ENCODE measurements at regions not wholly inside any gene's neighbourhood (a gene's known extent, or its start where the extent isn't known, plus 50 kb on each side); places are given as distances from the start of the nearest gene placed in this dataset.

DNA sequence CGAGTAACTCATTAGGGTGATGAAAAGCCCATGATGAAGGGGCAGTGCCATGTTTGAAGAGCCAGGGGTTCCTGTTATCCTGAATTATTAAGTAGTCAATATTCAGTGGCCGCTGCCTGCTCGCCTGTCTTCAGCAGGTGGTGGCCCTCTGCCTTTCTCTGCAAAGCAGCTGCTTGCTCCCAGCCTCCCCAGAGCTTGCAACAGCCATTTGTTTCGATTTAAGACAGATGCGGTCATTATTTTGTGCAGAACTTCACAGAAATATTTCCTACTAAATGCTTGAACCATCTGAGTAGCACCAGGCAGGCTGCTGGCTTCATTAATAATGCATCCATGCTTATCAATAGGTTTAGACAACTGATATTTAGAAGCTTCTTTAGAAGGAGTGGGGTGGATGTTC is 104.3 kb upstream of the TTC29 start:
- no peak overlapping the region for H3K4me3 Mint-ChIP-seq
- peaks cover 5% of the 10 kb centered on the region for H3K36me3 Mint-ChIP-seq (ENCODE audit: low read depth)
- H3K27me3 Mint-ChIP-seq (ENCODE audit: low read depth), result no peaks in the 10 kb centered on the region
- H3K27ac Mint-ChIP-seq (ENCODE audit: unreplicated experiment), result no peak overlapping the region
- TF ChIP-seq, protein P1, sequence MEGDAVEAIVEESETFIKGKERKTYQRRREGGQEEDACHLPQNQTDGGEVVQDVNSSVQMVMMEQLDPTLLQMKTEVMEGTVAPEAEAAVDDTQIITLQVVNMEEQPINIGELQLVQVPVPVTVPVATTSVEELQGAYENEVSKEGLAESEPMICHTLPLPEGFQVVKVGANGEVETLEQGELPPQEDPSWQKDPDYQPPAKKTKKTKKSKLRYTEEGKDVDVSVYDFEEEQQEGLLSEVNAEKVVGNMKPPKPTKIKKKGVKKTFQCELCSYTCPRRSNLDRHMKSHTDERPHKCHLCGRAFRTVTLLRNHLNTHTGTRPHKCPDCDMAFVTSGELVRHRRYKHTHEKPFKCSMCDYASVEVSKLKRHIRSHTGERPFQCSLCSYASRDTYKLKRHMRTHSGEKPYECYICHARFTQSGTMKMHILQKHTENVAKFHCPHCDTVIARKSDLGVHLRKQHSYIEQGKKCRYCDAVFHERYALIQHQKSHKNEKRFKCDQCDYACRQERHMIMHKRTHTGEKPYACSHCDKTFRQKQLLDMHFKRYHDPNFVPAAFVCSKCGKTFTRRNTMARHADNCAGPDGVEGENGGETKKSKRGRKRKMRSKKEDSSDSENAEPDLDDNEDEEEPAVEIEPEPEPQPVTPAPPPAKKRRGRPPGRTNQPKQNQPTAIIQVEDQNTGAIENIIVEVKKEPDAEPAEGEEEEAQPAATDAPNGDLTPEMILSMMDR (conservative IDR thresholded peaks at IDR 0.05), result no peak
- no peak for DNase-seq (ENCODE audit: low read depth, low spot score)
- no peaks in the 10 kb centered on the region for H3K4me1 Mint-ChIP-seq
- H3K9me3 Mint-ChIP-seq, result peaks cover 11% of the 10 kb centered on the region

DNA sequence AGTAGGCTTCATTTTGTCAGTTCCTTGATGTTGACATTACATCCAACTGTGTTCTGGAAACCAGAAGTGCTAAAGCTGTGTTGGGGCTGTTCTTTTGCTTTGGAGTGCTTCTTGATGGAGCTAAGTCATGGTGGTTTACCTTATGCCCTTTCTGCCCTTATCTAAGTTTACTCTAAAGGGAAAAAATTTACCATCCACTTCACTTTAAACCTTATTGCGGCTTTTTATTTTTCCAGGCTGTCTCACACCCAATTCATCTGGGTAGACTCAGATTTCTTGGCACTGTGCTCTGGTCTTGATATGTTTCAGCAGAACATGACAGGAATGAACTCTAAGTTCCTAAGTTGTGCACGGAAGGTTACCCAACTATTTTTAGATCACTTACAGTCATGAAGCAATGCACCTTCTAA is 104.7 kb upstream of the TTC29 start:
- no peak overlapping the region for H3K4me3 Mint-ChIP-seq
- no peak overlapping the region for H3K27ac Mint-ChIP-seq (ENCODE audit: unreplicated experiment)
- no peaks in the 10 kb centered on the region for H3K4me1 Mint-ChIP-seq
- peaks cover 11% of the 10 kb centered on the region for H3K9me3 Mint-ChIP-seq
- no peak for DNase-seq (ENCODE audit: low read depth, low spot score)
- peaks cover 5% of the 10 kb centered on the region for H3K36me3 Mint-ChIP-seq (ENCODE audit: low read depth)
- TF ChIP-seq, protein P1 (conservative IDR thresholded peaks at IDR 0.05), result no peak
- H3K27me3 Mint-ChIP-seq (ENCODE audit: low read depth), result no peaks in the 10 kb centered on the region

- Mint-ChIP-seq H3K27ac (ENCODE audit: unreplicated experiment) (no peak overlapping the region), H3K9me3 (peaks cover 11% of the 10 kb centered on the region), H3K4me3 (no peak overlapping the region), H3K4me1 (peaks cover 6% of the 10 kb centered on the region), H3K36me3 (ENCODE audit: low read depth) (peaks cover 5% of the 10 kb centered on the region), H3K27me3 (ENCODE audit: low read depth) (no peaks in the 10 kb centered on the region)
- no peak for DNase-seq (ENCODE audit: low read depth, low spot score)
- TF ChIP-seq, protein P1 (conservative IDR thresholded peaks at IDR 0.05), result no peak
Measured at GRCh38 chr4:147052361-147052760, 106.7 kb upstream of the TTC29 start.

DNA sequence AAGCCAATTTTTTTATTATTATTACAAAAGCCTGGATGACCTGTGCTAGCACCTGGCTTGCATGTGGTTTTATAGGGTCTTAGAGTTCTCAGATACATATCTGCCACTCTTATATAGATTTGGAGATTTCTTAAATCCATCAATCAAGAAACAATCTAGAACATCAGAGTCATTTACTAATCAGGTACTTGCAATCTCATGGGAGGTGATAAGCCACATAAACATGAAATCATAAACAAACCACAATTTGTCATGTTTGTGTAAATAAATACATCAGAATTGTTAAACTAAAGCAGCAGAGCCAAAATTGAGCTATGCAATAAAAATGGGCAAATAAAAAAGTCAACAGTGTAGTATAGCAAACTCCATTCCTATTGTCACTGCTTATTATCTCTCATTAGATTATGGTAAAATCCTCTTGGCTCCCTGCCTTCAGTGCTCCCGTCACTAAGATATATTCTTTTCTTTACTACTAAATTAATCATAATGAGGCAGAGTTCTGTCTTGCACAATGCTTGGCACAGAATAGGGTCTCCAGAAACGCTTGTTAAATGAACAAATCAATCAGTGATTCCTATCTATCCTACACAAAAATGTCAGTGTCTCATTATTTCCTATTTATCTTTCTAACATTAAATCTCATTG is 108.7 kb upstream of the TTC29 start:
- no peaks in the 10 kb centered on the region for H3K27me3 Mint-ChIP-seq (ENCODE audit: low read depth)
- TF ChIP-seq, protein P1 (conservative IDR thresholded peaks at IDR 0.05), result no peak
- no peak overlapping the region for H3K4me3 Mint-ChIP-seq
- peaks cover 4% of the 10 kb centered on the region for H3K9me3 Mint-ChIP-seq
- no peak for DNase-seq (ENCODE audit: low read depth, low spot score)
- H3K27ac Mint-ChIP-seq (ENCODE audit: unreplicated experiment), result no peak overlapping the region
- peaks cover 23% of the 10 kb centered on the region for H3K4me1 Mint-ChIP-seq
- peaks cover 5% of the 10 kb centered on the region for H3K36me3 Mint-ChIP-seq (ENCODE audit: low read depth)

GRCh38 chr4:147056940-147057610 is 111.4 kb upstream of the TTC29 start:
- TF ChIP-seq, protein P1 (conservative IDR thresholded peaks at IDR 0.05), result no peak
- peak overlapping the region; percentile 86 for H3K27ac Mint-ChIP-seq (ENCODE audit: unreplicated experiment)
- H3K9me3 Mint-ChIP-seq, result peaks cover 2% of the 10 kb centered on the region
- H3K4me3 Mint-ChIP-seq, result no peak overlapping the region
- H3K4me1 Mint-ChIP-seq, result peaks cover 45% of the 10 kb centered on the region
- H3K36me3 Mint-ChIP-seq (ENCODE audit: low read depth), result peaks cover 2% of the 10 kb centered on the region
- no peak for DNase-seq (ENCODE audit: low read depth, low spot score)
- H3K27me3 Mint-ChIP-seq (ENCODE audit: low read depth), result no peaks in the 10 kb centered on the region
